ENCODE measurements at regions not wholly inside any gene's neighbourhood (a gene's known extent, or its start where the extent isn't known, plus 50 kb on each side); places are given as distances from the start of the nearest gene placed in this dataset.

DNA sequence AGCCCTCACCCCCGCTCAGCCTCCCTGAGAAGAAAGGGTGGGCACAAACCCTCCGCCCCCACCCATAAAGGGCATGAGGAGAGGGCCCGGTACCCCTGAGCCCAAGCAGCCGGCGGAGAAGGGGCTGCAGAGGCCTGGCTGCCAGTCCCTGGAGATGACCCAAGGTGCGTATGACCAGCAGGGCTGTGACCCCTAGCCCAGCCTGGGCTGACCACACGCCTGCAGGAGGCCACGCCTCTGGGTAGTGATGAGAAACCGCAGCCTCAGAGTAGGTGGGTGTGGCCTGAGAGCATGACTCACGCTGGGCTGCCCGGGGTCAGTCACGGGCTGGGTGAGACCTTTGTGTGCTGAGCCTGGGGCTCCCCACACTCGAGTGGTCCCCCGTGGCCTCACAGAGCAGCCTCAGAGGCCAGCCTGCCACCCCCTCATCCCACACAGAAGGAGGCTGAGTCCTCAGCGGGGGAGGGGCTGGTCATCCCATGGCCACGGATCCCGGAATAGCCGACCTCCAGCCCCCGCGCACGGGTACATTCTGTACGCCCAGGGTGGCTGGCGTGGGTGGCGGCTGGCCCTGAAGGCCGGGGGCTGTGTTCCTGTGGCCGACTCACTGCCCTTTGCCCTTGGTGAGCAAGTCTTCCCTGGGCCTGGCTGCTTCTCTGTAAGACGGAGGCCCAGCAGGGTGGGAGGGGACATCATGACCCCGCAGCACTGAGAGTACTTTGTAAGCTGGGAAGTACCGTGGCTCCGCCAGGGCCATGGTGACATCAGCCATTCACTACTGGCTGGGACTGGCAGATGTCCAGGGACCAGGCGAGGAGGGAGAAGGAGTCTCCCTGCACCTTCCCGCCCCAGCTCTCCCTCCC, 110.8 kb upstream of the OTOS start:
- Mint-ChIP-seq H3K4me3 (no peak overlapping the region), H3K9me3 (no peaks in the 10 kb centered on the region), H3K27ac (no peak overlapping the region), H3K4me1 (no peaks in the 10 kb centered on the region), H3K36me3 (no peaks in the 10 kb centered on the region), H3K27me3 (peaks cover 4 to 24% of the 10 kb centered on the region in 2 donors)
- CTCF ChIA-PET = no interaction called here
- Histone ChIP-seq H3K9me3 (ENCODE audit: low read length) (no peaks in the 10 kb centered on the region), H3K27me3 (ENCODE audit: insufficient read depth, low read length, poor library complexity, severe bottlenecking) (no peaks in the 10 kb centered on the region), H3K4me3 (ENCODE audit: low read length) (no peak overlapping the region), H3K4me1 (ENCODE audit: insufficient read depth, low read length) (no peaks in the 10 kb centered on the region), H3K27ac (ENCODE audit: low read depth, low read length) (peak overlapping the region; percentile 9), H3K36me3 (ENCODE audit: insufficient read depth, low read length) (no peaks in the 10 kb centered on the region)
- POLR2A ChIA-PET = no interaction called here
- DNase-seq = peak in 1 of 5 donors; percentile 36

DNA sequence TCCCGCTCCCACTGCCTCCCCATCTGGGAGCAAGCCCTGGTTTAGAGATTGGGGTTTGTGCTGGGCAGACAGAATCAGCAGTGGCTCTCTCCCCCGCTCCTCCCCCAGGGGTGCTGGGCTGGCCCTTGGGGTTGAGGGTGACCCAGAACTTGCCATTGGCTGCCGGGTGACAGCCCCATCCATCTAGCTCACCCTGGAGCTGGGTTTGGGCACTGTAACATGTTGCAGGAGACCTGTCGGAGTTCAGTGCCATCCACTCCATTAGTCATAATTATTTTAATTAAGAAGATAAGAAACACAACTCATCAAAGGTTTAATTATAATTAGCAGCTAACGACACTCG, 111.4 kb upstream of the OTOS start:
- DNase-seq = no peak
- H3K27ac ChIP-seq (ENCODE audit: low read depth, low read length) = no peak overlapping the region
- Mint-ChIP-seq H3K4me3 (no peak overlapping the region), H3K27me3 (peaks cover 3 to 18% of the 10 kb centered on the region in 2 donors), H3K36me3 (no peaks in the 10 kb centered on the region), H3K27ac (no peak overlapping the region), H3K9me3 (no peaks in the 10 kb centered on the region), H3K4me1 (no peaks in the 10 kb centered on the region)
- POLR2A ChIA-PET = no interaction called here
- H3K4me1 ChIP-seq (ENCODE audit: insufficient read depth, low read length) = no peaks in the 10 kb centered on the region
- CTCF ChIA-PET = no interaction called here
- H3K9me3 ChIP-seq (ENCODE audit: low read length) = no peaks in the 10 kb centered on the region
- H3K4me3 ChIP-seq (ENCODE audit: low read length) = no peak overlapping the region
- H3K27me3 ChIP-seq (ENCODE audit: insufficient read depth, low read length, poor library complexity, severe bottlenecking) = no peaks in the 10 kb centered on the region
- H3K36me3 ChIP-seq (ENCODE audit: insufficient read depth, low read length) = no peaks in the 10 kb centered on the region

DNA sequence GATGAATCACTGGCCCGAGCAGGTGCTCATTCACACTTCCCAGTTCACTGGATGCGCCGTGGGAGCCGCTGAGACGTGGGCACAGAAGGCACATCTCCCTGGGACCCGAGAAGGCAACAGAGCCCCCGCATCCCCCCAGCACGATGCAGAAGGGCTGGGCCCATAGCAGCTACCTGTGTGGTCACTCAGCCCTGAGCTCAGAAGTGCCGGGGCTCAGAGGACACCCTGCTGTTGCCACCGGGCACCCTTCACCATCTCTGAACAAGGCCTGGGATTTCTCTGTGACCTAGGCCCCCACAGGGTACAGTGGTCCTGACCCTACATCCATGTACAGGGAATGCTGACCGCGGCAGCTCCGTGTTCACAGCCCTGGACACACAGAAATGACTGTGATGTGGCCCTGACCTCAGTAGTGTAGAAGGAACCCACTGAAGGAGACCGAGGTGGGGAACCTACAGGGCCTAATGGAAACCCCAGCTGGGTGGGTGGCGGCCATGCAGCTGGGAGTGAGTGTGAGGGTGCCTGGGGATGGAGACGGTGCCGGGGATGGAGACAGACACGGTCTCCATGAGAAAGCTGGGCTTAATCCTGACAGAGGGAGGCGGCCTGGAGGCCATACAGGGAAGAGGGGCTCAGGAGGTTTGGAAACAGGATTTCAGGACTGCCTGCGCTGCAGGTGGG, 111.9 kb upstream of the OTOS start:
- H3K36me3 Mint-ChIP-seq = no peaks in the 10 kb centered on the region
- H3K4me3 Mint-ChIP-seq = no peak overlapping the region
- Histone ChIP-seq H3K4me1 (ENCODE audit: insufficient read depth, low read length) (no peaks in the 10 kb centered on the region), H3K27ac (ENCODE audit: low read depth, low read length) (no peak overlapping the region), H3K27me3 (ENCODE audit: insufficient read depth, low read length, poor library complexity, severe bottlenecking) (no peaks in the 10 kb centered on the region), H3K4me3 (ENCODE audit: low read length) (no peak overlapping the region), H3K36me3 (ENCODE audit: insufficient read depth, low read length) (no peaks in the 10 kb centered on the region), H3K9me3 (ENCODE audit: low read length) (no peaks in the 10 kb centered on the region)
- no peaks in the 10 kb centered on the region for H3K4me1 Mint-ChIP-seq
- no peaks in the 10 kb centered on the region for H3K9me3 Mint-ChIP-seq
- no peak for DNase-seq
- no peak overlapping the region for H3K27ac Mint-ChIP-seq
- CTCF ChIA-PET = no interaction called here
- peaks cover 1 to 13% of the 10 kb centered on the region in 2 donors for H3K27me3 Mint-ChIP-seq
- POLR2A ChIA-PET = no interaction called here

DNA sequence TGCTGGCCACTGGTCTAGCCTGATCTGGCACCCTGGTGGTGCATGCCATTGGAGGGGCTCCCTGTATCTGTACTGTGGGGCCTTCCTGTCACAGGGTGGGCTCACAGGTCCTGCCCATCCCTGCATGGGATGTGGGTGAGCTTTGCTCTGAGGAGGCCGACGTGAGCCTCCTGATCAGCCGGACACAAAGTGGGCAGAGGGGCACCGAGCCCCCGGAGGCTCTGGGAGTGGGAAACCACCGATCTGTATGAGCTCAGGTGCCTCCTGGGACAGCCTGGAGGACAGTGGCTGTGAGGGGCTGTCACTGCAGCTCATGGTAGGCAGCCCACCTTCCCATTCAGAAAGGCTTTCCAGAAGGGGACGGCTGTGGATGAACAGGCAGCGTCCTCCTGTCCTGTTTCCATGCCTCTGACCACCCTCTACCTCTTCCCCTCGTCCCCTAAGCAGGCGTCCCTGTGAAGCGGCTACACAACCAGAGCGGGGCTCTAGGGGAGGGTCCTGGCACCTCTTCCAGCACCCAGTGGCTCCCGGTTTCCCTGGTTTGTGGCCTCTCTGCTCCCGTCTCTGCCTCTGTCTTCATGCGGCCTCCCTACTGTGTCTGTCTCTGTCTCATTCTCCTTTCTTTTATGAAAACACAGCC, 112.5 kb upstream of the OTOS start:
- Mint-ChIP-seq H3K4me1 (no peaks in the 10 kb centered on the region), H3K27me3 (peaks cover 1 to 11% of the 10 kb centered on the region in 2 donors), H3K9me3 (no peaks in the 10 kb centered on the region), H3K4me3 (no peak overlapping the region), H3K27ac (peak overlapping the region in 2 of 8 donors; percentile 33 to 73), H3K36me3 (no peaks in the 10 kb centered on the region)
- H3K4me1 ChIP-seq (ENCODE audit: insufficient read depth, low read length) = no peaks in the 10 kb centered on the region
- no peak overlapping the region for H3K27ac ChIP-seq (ENCODE audit: low read depth, low read length)
- H3K36me3 ChIP-seq (ENCODE audit: insufficient read depth, low read length) = no peaks in the 10 kb centered on the region
- H3K9me3 ChIP-seq (ENCODE audit: low read length) = no peaks in the 10 kb centered on the region
- ChIA-PET POLR2A (no interaction called here), CTCF (interaction anchor here (0.6 kb wide), 1 partner anchor 200 kb away, joined by 3 read pairs; no protein-coding TSS in a partner anchor)
- DNase-seq = no peak
- no peaks in the 10 kb centered on the region for H3K27me3 ChIP-seq (ENCODE audit: insufficient read depth, low read length, poor library complexity, severe bottlenecking)
- no peak overlapping the region for H3K4me3 ChIP-seq (ENCODE audit: low read length)

DNA sequence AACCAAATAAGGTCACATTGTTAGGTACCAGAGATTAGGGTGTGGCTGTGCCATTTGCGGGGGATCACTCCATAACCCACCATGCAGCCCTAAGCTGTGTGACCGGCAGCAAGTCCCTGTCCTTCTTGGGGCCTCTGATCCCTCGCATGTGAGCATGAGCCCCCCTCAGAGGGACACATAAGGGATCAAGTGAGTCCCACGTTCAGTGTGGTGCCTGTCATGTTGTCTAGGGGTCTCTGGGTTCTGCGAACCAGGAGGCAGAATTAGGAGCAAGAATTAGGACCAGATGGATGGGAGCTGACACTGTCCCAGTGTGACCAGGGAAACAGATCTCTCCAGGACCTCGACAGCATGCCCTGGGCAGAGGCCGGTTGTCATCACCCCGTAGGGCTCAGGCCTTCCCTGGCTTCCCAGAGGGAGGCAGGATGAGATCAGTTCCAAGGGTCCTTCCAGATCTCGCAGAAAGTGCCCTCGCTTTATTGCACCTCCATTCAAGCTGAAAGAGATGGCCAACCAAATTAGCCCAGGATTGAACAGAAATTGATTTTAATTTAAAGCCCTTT, 113.2 kb upstream of the OTOS start:
- ChIA-PET CTCF (interaction anchor here (0.6 kb wide), 1 partner anchor 200 kb away, joined by 3 read pairs; no protein-coding TSS in a partner anchor), POLR2A (no interaction called here)

DNA sequence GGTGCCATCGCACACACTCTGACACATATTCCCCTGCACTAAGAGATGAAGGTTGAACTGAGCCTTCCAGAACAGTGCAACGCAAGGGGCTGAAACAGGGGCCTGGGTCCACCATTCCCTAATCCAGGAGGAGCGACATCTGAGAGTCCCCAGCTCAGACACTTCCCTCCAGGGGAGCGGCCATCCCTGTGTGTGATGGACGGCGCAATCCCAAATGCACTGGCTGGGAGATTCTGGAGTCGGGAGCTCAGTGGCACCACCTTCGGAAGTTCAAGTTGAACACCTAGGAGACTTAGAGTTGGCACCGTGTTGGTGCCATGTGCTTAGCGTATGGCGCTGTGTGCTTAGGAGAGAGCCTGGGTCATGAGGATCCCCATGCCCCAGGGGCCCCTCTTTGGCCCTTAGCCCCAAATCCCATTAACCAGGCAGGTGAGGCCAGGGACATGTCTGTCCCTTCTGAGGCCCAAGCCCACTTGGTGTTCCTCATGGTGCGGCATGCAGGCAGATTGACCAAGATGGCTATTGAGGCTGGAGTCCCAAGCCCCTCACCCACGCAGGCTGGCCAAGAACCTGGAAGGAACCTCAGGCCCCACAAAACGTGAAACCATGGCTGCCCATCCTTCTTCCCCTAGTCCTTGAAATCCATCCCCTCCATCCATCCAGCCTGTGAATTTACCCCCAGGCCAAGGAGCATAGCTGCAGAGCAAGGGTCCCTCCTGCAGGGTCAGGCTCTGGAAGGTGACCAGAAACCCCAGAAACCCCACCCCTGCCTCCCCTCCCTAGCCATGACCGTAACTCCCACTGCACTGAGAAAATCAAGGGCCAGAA, 114.1 kb upstream of the OTOS start:
- H3K4me1 ChIP-seq (ENCODE audit: insufficient read depth, low read length) = no peaks in the 10 kb centered on the region
- H3K27me3 Mint-ChIP-seq = peaks cover 1 to 11% of the 10 kb centered on the region in 2 donors
- no peaks in the 10 kb centered on the region for H3K36me3 ChIP-seq (ENCODE audit: insufficient read depth, low read length)
- no peak overlapping the region for H3K4me3 ChIP-seq (ENCODE audit: low read length)
- H3K27ac ChIP-seq (ENCODE audit: low read depth, low read length) = no peak overlapping the region
- ChIA-PET CTCF (no interaction called here), POLR2A (no interaction called here)
- H3K4me3 Mint-ChIP-seq = no peak overlapping the region
- no peaks in the 10 kb centered on the region for H3K9me3 ChIP-seq (ENCODE audit: low read length)
- H3K36me3 Mint-ChIP-seq = no peaks in the 10 kb centered on the region
- no peaks in the 10 kb centered on the region for H3K4me1 Mint-ChIP-seq
- no peak for DNase-seq
- H3K27me3 ChIP-seq (ENCODE audit: insufficient read depth, low read length, poor library complexity, severe bottlenecking) = no peaks in the 10 kb centered on the region
- no peak overlapping the region for H3K27ac Mint-ChIP-seq
- no peaks in the 10 kb centered on the region for H3K9me3 Mint-ChIP-seq

More for the DNA sequence above, 113.2 kb upstream of the OTOS start:
- no peak for DNase-seq
- H3K9me3 Mint-ChIP-seq = no peaks in the 10 kb centered on the region
- H3K36me3 Mint-ChIP-seq = no peaks in the 10 kb centered on the region
- peaks cover 1 to 11% of the 10 kb centered on the region in 2 donors for H3K27me3 Mint-ChIP-seq
- H3K27ac ChIP-seq (ENCODE audit: low read depth, low read length) = no peak overlapping the region
- H3K4me1 ChIP-seq (ENCODE audit: insufficient read depth, low read length) = no peaks in the 10 kb centered on the region
- H3K4me3 ChIP-seq (ENCODE audit: low read length) = no peak overlapping the region
- no peaks in the 10 kb centered on the region for H3K9me3 ChIP-seq (ENCODE audit: low read length)
- H3K36me3 ChIP-seq (ENCODE audit: insufficient read depth, low read length) = no peaks in the 10 kb centered on the region
- H3K27ac Mint-ChIP-seq = peak overlapping the region in 1 of 8 donors; percentile 73
- no peak overlapping the region for H3K4me3 Mint-ChIP-seq
- H3K27me3 ChIP-seq (ENCODE audit: insufficient read depth, low read length, poor library complexity, severe bottlenecking) = no peaks in the 10 kb centered on the region
- H3K4me1 Mint-ChIP-seq = no peaks in the 10 kb centered on the region

DNA sequence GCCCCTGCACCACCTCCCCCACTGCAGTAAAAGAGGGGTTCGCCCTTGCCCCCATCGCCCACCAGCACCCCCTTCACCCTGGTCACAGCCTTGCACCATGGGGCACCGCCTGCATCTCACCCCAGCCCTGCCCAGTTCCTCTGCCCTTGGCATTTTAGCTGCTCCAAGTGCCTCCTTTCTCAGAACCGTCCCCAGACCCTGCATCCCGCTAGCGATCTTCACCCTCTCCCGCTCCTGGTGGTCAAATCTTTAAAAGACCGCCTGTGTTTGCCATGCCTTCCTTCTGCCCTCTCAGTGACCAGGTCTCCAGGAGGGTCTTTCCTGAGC, 114.7 kb upstream of the OTOS start:
- Mint-ChIP-seq H3K4me1 (no peaks in the 10 kb centered on the region), H3K27ac (no peak overlapping the region), H3K4me3 (no peak overlapping the region), H3K27me3 (peaks cover 1 to 11% of the 10 kb centered on the region in 2 donors), H3K9me3 (no peaks in the 10 kb centered on the region), H3K36me3 (no peaks in the 10 kb centered on the region)
- CTCF ChIA-PET = no interaction called here
- H3K27ac ChIP-seq (ENCODE audit: low read depth, low read length) = no peak overlapping the region
- DNase-seq = no peak
- H3K4me1 ChIP-seq (ENCODE audit: insufficient read depth, low read length) = no peaks in the 10 kb centered on the region
- no peaks in the 10 kb centered on the region for H3K36me3 ChIP-seq (ENCODE audit: insufficient read depth, low read length)
- no peak overlapping the region for H3K4me3 ChIP-seq (ENCODE audit: low read length)
- H3K27me3 ChIP-seq (ENCODE audit: insufficient read depth, low read length, poor library complexity, severe bottlenecking) = no peaks in the 10 kb centered on the region
- H3K9me3 ChIP-seq (ENCODE audit: low read length) = no peaks in the 10 kb centered on the region
- POLR2A ChIA-PET = no interaction called here

Data from CD8-positive, alpha-beta memory T cell (primary cell).